ENCODE measurements at regions not wholly inside any gene's neighbourhood (a gene's known extent, or its start where the extent isn't known, plus 50 kb on each side); places are given as distances from the start of the nearest gene placed in this dataset.

DNA sequence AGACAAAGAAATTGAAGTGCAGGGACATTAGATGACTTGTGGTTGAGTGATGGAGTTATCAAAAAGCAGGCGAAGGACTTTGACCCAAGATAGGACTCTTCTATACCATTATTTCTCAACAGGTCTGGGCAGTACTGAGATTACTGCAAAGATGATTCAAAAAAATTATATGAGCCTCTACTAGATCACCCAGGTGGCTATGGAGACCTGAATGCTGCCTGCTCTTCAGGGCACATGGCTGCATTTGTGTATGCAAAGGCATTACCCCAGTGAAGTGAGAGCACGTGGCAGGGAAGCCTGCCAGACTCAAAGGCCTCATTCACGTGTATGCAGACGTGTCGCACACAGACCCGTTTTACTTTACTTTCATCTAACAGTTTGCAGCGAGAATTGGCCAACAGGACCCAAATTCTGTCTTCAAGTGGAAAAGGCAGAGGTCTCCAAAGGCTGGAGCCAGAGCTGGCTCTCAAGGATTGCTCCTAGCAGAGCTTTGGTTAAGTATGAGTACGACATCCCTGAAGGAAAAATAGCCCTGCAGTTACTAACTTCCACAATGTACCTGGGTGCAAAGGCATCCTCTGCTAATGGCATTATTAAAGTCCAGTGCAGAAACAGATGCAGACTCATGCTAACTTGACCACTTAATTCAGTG is 113.8 kb upstream of the ARMC2 start:
- WGBS (ENCODE audit: insufficient coverage, low coverage, low lambda C conversion rate, missing lambda C conversion rate), result 100% methylated on average over 1 of the region's 8 CpGs
- H3K27ac ChIP-seq, result no peak overlapping the region

DNA sequence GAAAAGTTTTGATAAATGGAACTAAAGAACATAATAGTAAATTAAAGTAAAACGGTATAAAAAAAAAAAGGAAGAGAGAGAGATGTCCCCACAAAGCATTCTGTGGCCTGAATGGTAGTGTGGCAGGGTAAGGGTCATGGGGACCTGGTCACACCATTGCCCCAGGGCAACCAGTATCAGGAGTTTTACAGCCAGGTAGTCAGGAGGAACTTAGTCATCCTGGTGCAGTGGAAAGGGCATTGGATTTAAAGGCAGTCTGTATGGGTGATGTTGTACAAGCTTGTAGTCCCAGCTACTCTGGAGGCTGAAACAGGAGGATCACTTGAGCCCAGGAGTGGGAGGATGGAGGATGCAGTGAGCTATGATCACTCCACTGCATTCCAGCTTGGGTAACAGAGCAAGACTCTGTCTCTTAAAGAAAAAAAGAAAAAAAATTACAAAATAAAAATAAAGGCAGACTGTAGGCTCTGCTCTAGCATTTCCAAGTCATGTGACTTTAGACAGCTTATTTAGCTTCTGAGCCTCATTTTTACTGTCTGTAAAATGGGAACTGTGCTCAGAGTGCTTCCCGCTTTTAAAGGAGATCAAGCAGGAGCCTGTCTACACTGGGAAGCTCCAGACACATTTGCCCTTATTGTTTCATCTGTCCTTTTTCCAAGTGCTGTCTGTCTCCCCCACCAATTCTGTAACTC is 112.8 kb upstream of the ARMC2 start:
- Histone ChIP-seq H3K9me3 (no peaks in the 10 kb centered on the region), H3K4me1 (peaks cover 0 to 11% (median 0%) of the 10 kb centered on the region in 4 donors), H3K36me3 (no peaks in the 10 kb centered on the region), H3K27ac (no peak overlapping the region), H3K27me3 (no peaks in the 10 kb centered on the region), H3K4me3 (no peak overlapping the region)
- intact Hi-C loops (cut with DNase I), result no loop called here
- 77% methylated on average over 2 of the region's 2 CpGs for WGBS (ENCODE audit: insufficient coverage, low coverage, low lambda C conversion rate, missing lambda C conversion rate)
- TF ChIP-seq, protein P1, sequence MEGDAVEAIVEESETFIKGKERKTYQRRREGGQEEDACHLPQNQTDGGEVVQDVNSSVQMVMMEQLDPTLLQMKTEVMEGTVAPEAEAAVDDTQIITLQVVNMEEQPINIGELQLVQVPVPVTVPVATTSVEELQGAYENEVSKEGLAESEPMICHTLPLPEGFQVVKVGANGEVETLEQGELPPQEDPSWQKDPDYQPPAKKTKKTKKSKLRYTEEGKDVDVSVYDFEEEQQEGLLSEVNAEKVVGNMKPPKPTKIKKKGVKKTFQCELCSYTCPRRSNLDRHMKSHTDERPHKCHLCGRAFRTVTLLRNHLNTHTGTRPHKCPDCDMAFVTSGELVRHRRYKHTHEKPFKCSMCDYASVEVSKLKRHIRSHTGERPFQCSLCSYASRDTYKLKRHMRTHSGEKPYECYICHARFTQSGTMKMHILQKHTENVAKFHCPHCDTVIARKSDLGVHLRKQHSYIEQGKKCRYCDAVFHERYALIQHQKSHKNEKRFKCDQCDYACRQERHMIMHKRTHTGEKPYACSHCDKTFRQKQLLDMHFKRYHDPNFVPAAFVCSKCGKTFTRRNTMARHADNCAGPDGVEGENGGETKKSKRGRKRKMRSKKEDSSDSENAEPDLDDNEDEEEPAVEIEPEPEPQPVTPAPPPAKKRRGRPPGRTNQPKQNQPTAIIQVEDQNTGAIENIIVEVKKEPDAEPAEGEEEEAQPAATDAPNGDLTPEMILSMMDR (IDR thresholded peaks at IDR 0.05), result no peak
- no peak for TF ChIP-seq POLR2A (IDR thresholded peaks at IDR 0.05)
- no peak for DNase-seq
- peak in 1 of 4 donors; percentile 43 for ATAC-seq

More for the DNA sequence above, 113.8 kb upstream of the ARMC2 start:
- H3K9me3 ChIP-seq, result no peaks in the 10 kb centered on the region
- intact Hi-C loops (cut with DNase I), result no loop called here
- H3K4me1 ChIP-seq, result peaks cover 0 to 7% (median 0%) of the 10 kb centered on the region in 4 donors
- DNase-seq (peak in 1 of 3 donors; percentile 14), ATAC-seq (no peak)
- H3K27me3 ChIP-seq, result no peaks in the 10 kb centered on the region
- TF ChIP-seq, protein P1 (IDR thresholded peaks at IDR 0.05), result no peak
- no peak for TF ChIP-seq POLR2A (IDR thresholded peaks at IDR 0.05)
- no peaks in the 10 kb centered on the region for H3K36me3 ChIP-seq
- no peak overlapping the region for H3K4me3 ChIP-seq

DNA sequence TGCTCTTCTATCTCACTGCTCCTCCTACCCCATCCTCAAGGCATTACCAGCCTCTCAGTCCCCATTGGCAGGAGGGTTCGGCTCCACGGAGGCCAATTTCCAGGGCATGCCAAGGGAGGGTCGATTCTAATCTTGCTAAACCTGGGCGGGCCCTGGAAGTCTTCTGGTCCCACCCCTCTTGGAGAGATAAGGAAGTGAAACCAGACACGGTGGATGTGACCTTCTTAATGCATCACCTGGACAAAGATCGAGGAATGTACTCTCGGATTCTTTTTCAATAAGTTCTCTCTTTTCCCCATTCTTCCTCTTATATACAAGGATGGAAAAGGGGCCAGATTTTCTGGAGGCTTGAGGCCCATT is 112.2 kb upstream of the ARMC2 start:
- WGBS (ENCODE audit: insufficient coverage, low coverage, low lambda C conversion rate, missing lambda C conversion rate), result 52% methylated on average over 7 of the region's 7 CpGs
- H3K4me3 ChIP-seq, result no peak overlapping the region
- peaks cover 0 to 6% (median 0%) of the 10 kb centered on the region in 4 donors for H3K4me1 ChIP-seq
- no peak for ATAC-seq
- H3K36me3 ChIP-seq, result no peaks in the 10 kb centered on the region
- DNase-seq, result no peak
- no peak overlapping the region for H3K27ac ChIP-seq
- no peaks in the 10 kb centered on the region for H3K27me3 ChIP-seq
- intact Hi-C loops (cut with DNase I), result no loop called here
- no peaks in the 10 kb centered on the region for H3K9me3 ChIP-seq
- TF ChIP-seq, protein P1 (IDR thresholded peaks at IDR 0.05), result no peak
- TF ChIP-seq POLR2A (IDR thresholded peaks at IDR 0.05), result no peak

DNA sequence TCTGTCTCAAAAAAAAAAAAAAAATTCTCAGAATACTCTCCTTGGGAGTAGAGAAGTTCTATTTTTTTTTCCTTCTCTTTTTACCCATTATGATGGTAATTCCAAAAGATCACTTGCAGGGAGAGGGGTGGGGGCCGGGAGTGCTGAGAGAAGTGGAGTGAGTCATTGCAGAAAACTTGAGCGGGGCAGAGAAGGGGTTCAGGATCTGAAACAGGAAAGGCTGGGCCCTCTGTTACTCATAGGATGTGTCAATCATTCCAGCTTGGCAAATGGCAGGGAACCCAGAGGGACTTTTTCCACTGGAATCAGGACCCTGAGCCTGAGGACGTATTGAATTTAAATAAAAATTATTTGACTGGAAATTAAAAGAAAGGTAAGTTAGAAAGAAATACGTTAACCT is 111.4 kb upstream of the ARMC2 start:
- peaks cover 0 to 3% (median 0%) of the 10 kb centered on the region in 4 donors for H3K4me1 ChIP-seq
- TF ChIP-seq, protein P1 (IDR thresholded peaks at IDR 0.05), result no peak
- TF ChIP-seq POLR2A (IDR thresholded peaks at IDR 0.05), result no peak
- no peak overlapping the region for H3K27ac ChIP-seq
- H3K36me3 ChIP-seq, result no peaks in the 10 kb centered on the region
- peak in 1 of 3 donors; percentile 26 for DNase-seq
- H3K4me3 ChIP-seq, result no peak overlapping the region
- peak in 1 of 4 donors; percentile 39 for ATAC-seq
- no peaks in the 10 kb centered on the region for H3K27me3 ChIP-seq
- WGBS (ENCODE audit: insufficient coverage, low coverage, low lambda C conversion rate, missing lambda C conversion rate), result 14% methylated on average over 4 of the region's 4 CpGs
- intact Hi-C loops (cut with DNase I), result no loop called here
- no peaks in the 10 kb centered on the region for H3K9me3 ChIP-seq

Data from right lobe of liver (tissue), 6 donors.